Neural cell (in vitro differentiated cells): ENCODE measurements at regions not wholly inside any gene's neighbourhood (a gene's known extent, or its start where the extent isn't known, plus 50 kb on each side); places are given as distances from the start of the nearest gene placed in this dataset.

Experiments
- EP300 ChIP-seq: fragments of 450-650 bp; conservative IDR thresholded peaks from 2 replicates; pipeline ENCODE4 v1.6.1; 2014; ENCODE audit warnings: antibody characterized with exemption, mild to moderate bottlenecking, moderate library complexity; ENCODE audit not compliant: poor library complexity, severe bottlenecking
- EZH2 ChIP-seq: fragments of 200-600, 300-800 bp; shearing (Covaris generic), sonication (generic); IDR thresholded peaks from 2 replicates; pipeline ENCODE4 v1.6.1; 2014; ENCODE audit warnings: antibody characterized with exemption, low read length, borderline replicate concordance, mild to moderate bottlenecking; ENCODE audit not compliant: insufficient read depth, poor library complexity, severe bottlenecking
- POLR2AphosphoS5 ChIP-seq: IDR thresholded peaks from 2 replicates; pipeline ENCODE4 v1.6.1; 2012
- SMC3 ChIP-seq: fragments of 450-650 bp; conservative IDR thresholded peaks from 2 replicates; pipeline ENCODE4 v1.6.1; 2014; ENCODE audit warnings: antibody characterized with exemption, mild to moderate bottlenecking, moderate library complexity; ENCODE audit not compliant: poor library complexity
- TF ChIP-seq, protein P1 (sequence below): fragments of 450-650 bp; IDR thresholded peaks from 2 replicates; pipeline ENCODE4 v1.5.1; 2014; ENCODE audit warnings: antibody characterized with exemption, mild to moderate bottlenecking, moderate library complexity; ENCODE audit not compliant: poor library complexity, severe bottlenecking

DNA sequence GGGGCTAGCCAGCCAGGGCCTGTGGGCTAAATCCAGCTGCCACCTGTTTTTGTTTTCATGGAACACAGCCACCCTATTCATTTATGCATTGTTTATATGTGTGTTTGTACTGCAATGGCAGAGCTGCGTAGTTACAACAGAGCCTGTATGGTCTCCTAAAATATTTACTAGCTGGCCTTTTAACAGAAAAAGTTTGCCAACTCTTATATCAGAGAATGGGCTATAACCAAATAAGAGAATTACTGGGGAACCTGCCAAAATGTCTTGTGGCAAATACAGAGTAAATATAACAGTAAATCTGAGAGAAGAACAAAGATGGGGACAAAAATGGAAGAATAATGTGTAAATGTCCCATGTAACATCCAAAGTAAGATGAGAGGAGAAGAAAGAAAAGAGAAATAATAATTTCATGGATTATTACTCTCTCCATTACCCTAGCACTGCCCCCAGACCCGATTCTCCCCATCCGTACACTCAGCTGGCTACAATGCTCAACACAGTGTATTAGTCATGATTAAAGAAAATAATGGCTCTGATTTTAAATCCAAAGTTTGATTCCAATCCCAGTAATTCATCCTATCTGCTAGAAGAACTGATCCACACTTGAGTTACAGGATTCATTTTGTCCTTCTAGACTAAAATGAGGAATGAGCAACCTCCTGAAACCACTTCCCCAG, 249.3 kb downstream of the LRATD1 start:
- TF ChIP-seq EZH2 (no peak), POLR2AphosphoS5 (no peak), SMC3 (no peak), EP300 (no peak)
- TF ChIP-seq, protein P1, sequence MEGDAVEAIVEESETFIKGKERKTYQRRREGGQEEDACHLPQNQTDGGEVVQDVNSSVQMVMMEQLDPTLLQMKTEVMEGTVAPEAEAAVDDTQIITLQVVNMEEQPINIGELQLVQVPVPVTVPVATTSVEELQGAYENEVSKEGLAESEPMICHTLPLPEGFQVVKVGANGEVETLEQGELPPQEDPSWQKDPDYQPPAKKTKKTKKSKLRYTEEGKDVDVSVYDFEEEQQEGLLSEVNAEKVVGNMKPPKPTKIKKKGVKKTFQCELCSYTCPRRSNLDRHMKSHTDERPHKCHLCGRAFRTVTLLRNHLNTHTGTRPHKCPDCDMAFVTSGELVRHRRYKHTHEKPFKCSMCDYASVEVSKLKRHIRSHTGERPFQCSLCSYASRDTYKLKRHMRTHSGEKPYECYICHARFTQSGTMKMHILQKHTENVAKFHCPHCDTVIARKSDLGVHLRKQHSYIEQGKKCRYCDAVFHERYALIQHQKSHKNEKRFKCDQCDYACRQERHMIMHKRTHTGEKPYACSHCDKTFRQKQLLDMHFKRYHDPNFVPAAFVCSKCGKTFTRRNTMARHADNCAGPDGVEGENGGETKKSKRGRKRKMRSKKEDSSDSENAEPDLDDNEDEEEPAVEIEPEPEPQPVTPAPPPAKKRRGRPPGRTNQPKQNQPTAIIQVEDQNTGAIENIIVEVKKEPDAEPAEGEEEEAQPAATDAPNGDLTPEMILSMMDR, result no peak
